ENCODE measurements at regions not wholly inside any gene's neighbourhood (a gene's known extent, or its start where the extent isn't known, plus 50 kb on each side); places are given as distances from the start of the nearest gene placed in this dataset.

- DNase-seq: no peak
These were observed 188.4 kb upstream of the VEGFC start for GRCh38 chr4:176981074-176981473.

- no peak for DNase-seq
These were observed 188.8 kb upstream of the VEGFC start for GRCh38 chr4:176981551-176981950.

GRCh38 chr4:176988226-176988625 is 195.5 kb upstream of the VEGFC start:
- DNase-seq: no peak

- no peak for DNase-seq
These were observed 196.5 kb upstream of the VEGFC start for GRCh38 chr4:176989186-176989585.

- no peak for DNase-seq
These were observed 207.3 kb upstream of the VEGFC start for GRCh38 chr4:176999935-177000543.

GRCh38 chr4:177001271-177002175 is 208.8 kb upstream of the VEGFC start:
- no peak for DNase-seq

- DNase-seq: no peak
These were observed 213.0 kb upstream of the VEGFC start for GRCh38 chr4:177005674-177006230.

- DNase-seq: no peak
These were observed 213.6 kb upstream of the VEGFC start for GRCh38 chr4:177006331-177006730.

GRCh38 chr4:177008071-177008835 is 215.5 kb upstream of the VEGFC start:
- no peak for DNase-seq

- no peak for DNase-seq
These were observed 216.2 kb upstream of the VEGFC start for GRCh38 chr4:177008836-177009501.

- DNase-seq: no peak
These were observed 217.7 kb upstream of the VEGFC start for GRCh38 chr4:177010418-177010817.

- no peak for DNase-seq
These were observed 220.3 kb upstream of the VEGFC start for GRCh38 chr4:177012918-177013545.

GRCh38 chr4:177016541-177017141 is 223.9 kb upstream of the VEGFC start:
- no peak for DNase-seq

GRCh38 chr4:177023951-177024350 is 231.2 kb upstream of the VEGFC start:
- no peak for DNase-seq

GRCh38 chr4:177032341-177032740 is 239.6 kb upstream of the VEGFC start:
- no peak for DNase-seq

GRCh38 chr4:177033135-177033534 is 240.4 kb upstream of the VEGFC start:
- no peak for DNase-seq

- DNase-seq: no peak
These were observed 240.9 kb upstream of the VEGFC start for GRCh38 chr4:177033632-177034031.

GRCh38 chr4:177041356-177041755 is 248.6 kb upstream of the VEGFC start:
- no peak for DNase-seq

GRCh38 chr4:177047070-177047850 is 254.5 kb upstream of the VEGFC start:
- DNase-seq: peak; percentile 44

- no peak for DNase-seq
These were observed 255.1 kb upstream of the VEGFC start for GRCh38 chr4:177047851-177048174.

GRCh38 chr4:177051473-177052060 is 258.1 kb upstream of the NEIL3 start:
- peak; percentile 50 for DNase-seq
